ENCODE measurements at regions not wholly inside any gene's neighbourhood (a gene's known extent, or its start where the extent isn't known, plus 50 kb on each side); places are given as distances from the start of the nearest gene placed in this dataset.

DNA sequence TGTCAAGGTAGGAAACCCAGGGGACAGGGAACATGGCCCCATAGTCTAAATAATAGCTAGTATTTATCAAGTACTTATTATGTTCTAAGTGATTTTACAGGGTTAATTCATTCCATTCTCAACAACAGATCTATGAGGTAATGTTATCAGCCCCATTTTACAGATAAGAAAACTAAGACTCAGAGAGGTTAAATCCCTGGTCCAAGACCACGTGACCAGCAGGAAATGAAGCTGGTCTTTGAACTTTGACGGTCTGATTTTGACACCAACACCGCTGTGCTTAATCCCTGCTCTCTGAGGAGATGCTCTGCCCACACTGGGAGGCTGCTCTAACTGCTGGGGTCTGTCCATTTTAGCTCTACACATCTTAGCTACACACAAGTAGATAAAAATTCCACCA is 253.5 kb downstream of the SPTSSA start:
- TF ChIP-seq EP300 (conservative IDR thresholded peaks at IDR 0.05; ENCODE audit: poor library complexity, severe bottlenecking), result no peak
- TF ChIP-seq, protein P1, sequence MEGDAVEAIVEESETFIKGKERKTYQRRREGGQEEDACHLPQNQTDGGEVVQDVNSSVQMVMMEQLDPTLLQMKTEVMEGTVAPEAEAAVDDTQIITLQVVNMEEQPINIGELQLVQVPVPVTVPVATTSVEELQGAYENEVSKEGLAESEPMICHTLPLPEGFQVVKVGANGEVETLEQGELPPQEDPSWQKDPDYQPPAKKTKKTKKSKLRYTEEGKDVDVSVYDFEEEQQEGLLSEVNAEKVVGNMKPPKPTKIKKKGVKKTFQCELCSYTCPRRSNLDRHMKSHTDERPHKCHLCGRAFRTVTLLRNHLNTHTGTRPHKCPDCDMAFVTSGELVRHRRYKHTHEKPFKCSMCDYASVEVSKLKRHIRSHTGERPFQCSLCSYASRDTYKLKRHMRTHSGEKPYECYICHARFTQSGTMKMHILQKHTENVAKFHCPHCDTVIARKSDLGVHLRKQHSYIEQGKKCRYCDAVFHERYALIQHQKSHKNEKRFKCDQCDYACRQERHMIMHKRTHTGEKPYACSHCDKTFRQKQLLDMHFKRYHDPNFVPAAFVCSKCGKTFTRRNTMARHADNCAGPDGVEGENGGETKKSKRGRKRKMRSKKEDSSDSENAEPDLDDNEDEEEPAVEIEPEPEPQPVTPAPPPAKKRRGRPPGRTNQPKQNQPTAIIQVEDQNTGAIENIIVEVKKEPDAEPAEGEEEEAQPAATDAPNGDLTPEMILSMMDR (IDR thresholded peaks at IDR 0.05; ENCODE audit: poor library complexity, severe bottlenecking), result no peak
- no peak for TF ChIP-seq RAD21 (conservative IDR thresholded peaks at IDR 0.05)
